OCI-M1 (cell line): ENCODE measurements at regions not wholly inside any gene's neighbourhood (a gene's known extent, or its start where the extent isn't known, plus 50 kb on each side); places are given as distances from the start of the nearest gene placed in this dataset.

ENCODE experiments used
- DNase-seq: peaks from one replicate; lab custom pipeline; 2025; lab: John Stamatoyannopoulos, UW

- no peak for DNase-seq
Measured at GRCh38 chr12:85639834-85640233, 196.4 kb downstream of the RASSF9 start.

- no peak for DNase-seq
Measured at GRCh38 chr12:85641796-85642195, 194.4 kb downstream of the RASSF9 start.

GRCh38 chr12:85642288-85642687, 193.9 kb downstream of the RASSF9 start:
- DNase-seq = no peak

GRCh38 chr12:85642808-85643207, 193.4 kb downstream of the RASSF9 start:
- DNase-seq = peak; percentile 18

GRCh38 chr12:85644508-85644907, 191.7 kb downstream of the RASSF9 start:
- no peak for DNase-seq

GRCh38 chr12:85653731-85654455, 182.3 kb downstream of the RASSF9 start:
- DNase-seq = no peak

- no peak for DNase-seq
Measured at GRCh38 chr12:85654456-85654840, 181.8 kb downstream of the RASSF9 start.

GRCh38 chr12:85656561-85656960, 179.6 kb downstream of the RASSF9 start:
- no peak for DNase-seq

- DNase-seq = no peak
Measured at GRCh38 chr12:85657251-85657650, 179.0 kb downstream of the RASSF9 start.

- peak; percentile 73 for DNase-seq
Measured at GRCh38 chr12:85657836-85658630, 178.2 kb downstream of the RASSF9 start.

- DNase-seq = no peak
Measured at GRCh38 chr12:85659754-85660530, 176.3 kb downstream of the RASSF9 start.

GRCh38 chr12:85661461-85662206, 174.6 kb downstream of the RASSF9 start:
- DNase-seq = no peak

GRCh38 chr12:85662207-85662602, 174.0 kb downstream of the RASSF9 start:
- peak; percentile 19 for DNase-seq

GRCh38 chr12:85663631-85664030, 172.6 kb downstream of the RASSF9 start:
- no peak for DNase-seq

GRCh38 chr12:85664429-85664828, 171.8 kb downstream of the RASSF9 start:
- DNase-seq = no peak

- DNase-seq = no peak
Measured at GRCh38 chr12:85669911-85670310, 166.3 kb downstream of the RASSF9 start.

GRCh38 chr12:85672436-85672835, 163.8 kb downstream of the RASSF9 start:
- no peak for DNase-seq

GRCh38 chr12:85673921-85674420, 162.2 kb downstream of the RASSF9 start:
- no peak for DNase-seq

GRCh38 chr12:85676816-85677749, 159.1 kb downstream of the RASSF9 start:
- no peak for DNase-seq

GRCh38 chr12:85679296-85679695, 156.9 kb downstream of the RASSF9 start:
- no peak for DNase-seq

- no peak for DNase-seq
Measured at GRCh38 chr12:85680881-85681280, 155.3 kb downstream of the RASSF9 start.
